Progenitor cell of endocrine pancreas (in vitro differentiated cells): ENCODE measurements at regions not wholly inside any gene's neighbourhood (a gene's known extent, or its start where the extent isn't known, plus 50 kb on each side); places are given as distances from the start of the nearest gene placed in this dataset.

Source experiments
- DNase-seq: peaks from one replicate; pipeline ENCODE4 v3.0.0; 2021; ENCODE audit warnings: low spot score; ENCODE audit not compliant: unreplicated experiment
- H3K27ac Mint-ChIP-seq: 2 replicates; pipeline ENCODE4 v1.8.0; 2021; ENCODE audit warnings: mild to moderate bottlenecking, moderate library complexity, mixed read lengths
- H3K27me3 Mint-ChIP-seq: 2 replicates; pipeline ENCODE4 v1.8.0; 2021; ENCODE audit warnings: mixed read lengths
- H3K36me3 Mint-ChIP-seq: 2 replicates; pipeline ENCODE4 v1.8.0; 2022; ENCODE audit warnings: mixed read lengths; ENCODE audit not compliant: insufficient read depth
- H3K4me1 Mint-ChIP-seq: 2 replicates; pipeline ENCODE4 v1.8.0; 2021; ENCODE audit warnings: low read depth, mixed read lengths
- H3K4me3 Mint-ChIP-seq: 2 replicates; pipeline ENCODE4 v1.8.0; 2021; ENCODE audit warnings: low read depth, mild to moderate bottlenecking, moderate library complexity, mixed read lengths
- H3K9me3 Mint-ChIP-seq: 2 replicates; pipeline ENCODE4 v1.8.0; 2021; ENCODE audit warnings: low read depth, mixed read lengths
- CTCF ChIP-seq: fragments of 200-600 bp; sonication (generic); IDR thresholded peaks from one replicate; pipeline ENCODE4 v1.5.0; 2021; ENCODE audit warnings: antibody characterized with exemption, mild to moderate bottlenecking; ENCODE audit not compliant: unreplicated experiment

DNA sequence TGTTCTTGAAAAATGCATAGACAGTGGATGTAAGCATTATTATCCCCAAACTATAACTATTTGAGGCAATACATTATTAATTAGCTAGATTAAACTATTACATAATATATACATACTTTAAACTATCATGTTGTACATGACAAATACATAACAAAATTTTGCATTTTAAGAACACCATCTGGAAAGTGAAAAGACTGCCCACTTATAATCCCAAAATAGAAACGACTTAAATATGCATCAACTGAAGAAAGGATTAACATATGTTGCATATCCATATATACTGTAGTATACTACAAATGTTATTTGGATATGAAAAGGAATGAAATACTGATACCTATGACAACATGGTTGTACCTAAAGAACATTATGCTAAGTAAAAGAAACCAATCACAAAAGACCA, 700.8 kb upstream of the SPRY2 start:
- DNase-seq, result no peak
- H3K27ac Mint-ChIP-seq, result no peak overlapping the region
- no peak overlapping the region for H3K4me3 Mint-ChIP-seq
- H3K27me3 Mint-ChIP-seq, result no peaks in the 10 kb centered on the region
- H3K36me3 Mint-ChIP-seq, result peaks cover 1% of the 10 kb centered on the region
- TF ChIP-seq CTCF, result no peak
- H3K4me1 Mint-ChIP-seq, result peaks cover 1% of the 10 kb centered on the region
- H3K9me3 Mint-ChIP-seq, result peaks cover 30% of the 10 kb centered on the region

- TF ChIP-seq CTCF, result no peak
- no peaks in the 10 kb centered on the region for H3K36me3 Mint-ChIP-seq
- H3K27me3 Mint-ChIP-seq, result peaks cover 3% of the 10 kb centered on the region
- H3K4me1 Mint-ChIP-seq, result peaks cover 5% of the 10 kb centered on the region
- peaks cover 2% of the 10 kb centered on the region for H3K9me3 Mint-ChIP-seq
- no peak for DNase-seq
- H3K4me3 Mint-ChIP-seq, result no peak overlapping the region
- H3K27ac Mint-ChIP-seq, result no peak overlapping the region
Measured at GRCh38 chr13:81031996-81032395, 691.1 kb upstream of the SPRY2 start.

DNA sequence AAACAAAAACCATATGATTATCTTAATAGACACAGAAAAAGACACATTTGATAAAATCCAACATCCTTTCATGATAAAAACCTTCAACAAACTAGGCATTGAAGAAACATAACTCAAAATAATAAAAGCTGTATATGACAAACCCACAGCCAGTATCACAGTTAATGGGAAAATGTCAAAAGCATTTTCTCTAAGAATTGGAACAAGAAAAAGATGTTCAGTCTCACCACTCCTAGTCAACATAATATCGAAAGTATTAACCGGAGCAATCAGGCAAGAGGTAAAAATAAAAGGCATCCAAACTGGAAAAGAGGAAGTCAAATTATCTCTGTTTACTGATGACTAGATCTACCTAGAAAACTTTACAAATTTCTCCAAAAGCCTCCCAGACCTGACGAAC, 684.2 kb upstream of the SPRY2 start:
- Mint-ChIP-seq H3K27ac (no peak overlapping the region), H3K4me3 (no peak overlapping the region), H3K9me3 (peaks cover 34% of the 10 kb centered on the region), H3K4me1 (no peaks in the 10 kb centered on the region), H3K27me3 (no peaks in the 10 kb centered on the region), H3K36me3 (peaks cover 7% of the 10 kb centered on the region)
- no peak for DNase-seq
- TF ChIP-seq CTCF, result no peak

DNA sequence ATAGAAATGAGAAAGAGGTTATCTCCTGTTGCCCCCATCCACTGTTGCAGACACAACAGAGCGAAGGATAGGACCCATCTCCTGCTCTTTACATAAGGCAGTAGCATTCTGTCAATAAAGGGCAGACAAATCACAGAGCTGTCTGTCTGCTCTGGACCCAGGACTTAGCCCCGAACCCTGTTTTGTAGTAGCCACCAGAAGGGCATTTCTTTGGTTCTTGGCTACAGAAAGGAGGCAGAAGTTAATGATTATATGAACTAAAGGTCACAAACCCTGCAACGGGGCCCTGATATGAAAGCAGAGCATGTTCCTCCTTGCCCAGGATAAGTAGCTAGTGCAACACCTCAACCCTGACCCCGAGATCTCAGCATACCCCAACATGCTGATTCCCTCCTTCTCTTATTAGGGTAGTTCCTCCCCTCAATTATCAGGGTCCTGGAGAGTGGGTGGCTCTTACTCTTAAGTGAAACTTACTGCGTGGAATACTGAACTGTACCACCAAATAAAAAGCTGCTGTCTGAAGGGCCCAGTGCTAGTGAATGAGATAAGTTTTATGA, 680.4 kb upstream of the SPRY2 start:
- no peak for TF ChIP-seq CTCF
- DNase-seq, result no peak
- Mint-ChIP-seq H3K27ac (no peak overlapping the region), H3K36me3 (peaks cover 7% of the 10 kb centered on the region), H3K4me1 (peaks cover 6% of the 10 kb centered on the region), H3K9me3 (peaks cover 31% of the 10 kb centered on the region), H3K4me3 (no peak overlapping the region), H3K27me3 (no peaks in the 10 kb centered on the region)

- Mint-ChIP-seq H3K9me3 (peaks cover 29% of the 10 kb centered on the region), H3K4me1 (peaks cover 6% of the 10 kb centered on the region), H3K27ac (no peak overlapping the region), H3K36me3 (peaks cover 4% of the 10 kb centered on the region), H3K4me3 (no peak overlapping the region), H3K27me3 (no peaks in the 10 kb centered on the region)
- no peak for TF ChIP-seq CTCF
- DNase-seq, result no peak
Measured at GRCh38 chr13:81020010-81020409, 679.1 kb upstream of the SPRY2 start.
